ENCODE measurements at regions not wholly inside any gene's neighbourhood (a gene's known extent, or its start where the extent isn't known, plus 50 kb on each side); places are given as distances from the start of the nearest gene placed in this dataset.
"Not testable (repeated sequence)": the region's sequence is repeated elsewhere in the genome, so short reads cannot be mapped to it uniquely, and the experiment has no call there.

- Mint-ChIP-seq H3K36me3 (ENCODE audit: insufficient read depth) (peaks cover 3% of the 10 kb centered on the region), H3K4me1 (ENCODE audit: low read depth) (peaks cover 62% of the 10 kb centered on the region)
These were observed 113.1 kb upstream of the XIRP2 start for GRCh38 chr2:166775176-166775575.

GRCh38 chr2:166773308-166773949 is 114.9 kb upstream of the XIRP2 start:
- TF ChIP-seq, protein P1, sequence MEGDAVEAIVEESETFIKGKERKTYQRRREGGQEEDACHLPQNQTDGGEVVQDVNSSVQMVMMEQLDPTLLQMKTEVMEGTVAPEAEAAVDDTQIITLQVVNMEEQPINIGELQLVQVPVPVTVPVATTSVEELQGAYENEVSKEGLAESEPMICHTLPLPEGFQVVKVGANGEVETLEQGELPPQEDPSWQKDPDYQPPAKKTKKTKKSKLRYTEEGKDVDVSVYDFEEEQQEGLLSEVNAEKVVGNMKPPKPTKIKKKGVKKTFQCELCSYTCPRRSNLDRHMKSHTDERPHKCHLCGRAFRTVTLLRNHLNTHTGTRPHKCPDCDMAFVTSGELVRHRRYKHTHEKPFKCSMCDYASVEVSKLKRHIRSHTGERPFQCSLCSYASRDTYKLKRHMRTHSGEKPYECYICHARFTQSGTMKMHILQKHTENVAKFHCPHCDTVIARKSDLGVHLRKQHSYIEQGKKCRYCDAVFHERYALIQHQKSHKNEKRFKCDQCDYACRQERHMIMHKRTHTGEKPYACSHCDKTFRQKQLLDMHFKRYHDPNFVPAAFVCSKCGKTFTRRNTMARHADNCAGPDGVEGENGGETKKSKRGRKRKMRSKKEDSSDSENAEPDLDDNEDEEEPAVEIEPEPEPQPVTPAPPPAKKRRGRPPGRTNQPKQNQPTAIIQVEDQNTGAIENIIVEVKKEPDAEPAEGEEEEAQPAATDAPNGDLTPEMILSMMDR (IDR thresholded peaks at IDR 0.05; ENCODE audit: unreplicated experiment): no peak
- H3K36me3 Mint-ChIP-seq (ENCODE audit: insufficient read depth): peaks cover 10% of the 10 kb centered on the region
- no peak for DNase-seq (ENCODE audit: low spot score, unreplicated experiment)
- H3K4me3 Mint-ChIP-seq (ENCODE audit: low read depth): peak overlapping the region; percentile 44
- H3K27ac Mint-ChIP-seq: peak overlapping the region; percentile 89
- peaks cover 57% of the 10 kb centered on the region for H3K4me1 Mint-ChIP-seq (ENCODE audit: low read depth)
- H3K9me3 Mint-ChIP-seq (ENCODE audit: low read depth): peaks cover 20% of the 10 kb centered on the region
- H3K27me3 Mint-ChIP-seq: no peaks in the 10 kb centered on the region

More at GRCh38 chr2:166775176-166775575, 113.1 kb upstream of the XIRP2 start:
- H3K4me3 Mint-ChIP-seq (ENCODE audit: low read depth): no peak overlapping the region
- H3K9me3 Mint-ChIP-seq (ENCODE audit: low read depth): peaks cover 10% of the 10 kb centered on the region
- H3K27ac Mint-ChIP-seq: no peak overlapping the region
- no peak for DNase-seq (ENCODE audit: low spot score, unreplicated experiment)
- no peaks in the 10 kb centered on the region for H3K27me3 Mint-ChIP-seq
- TF ChIP-seq, protein P1 (IDR thresholded peaks at IDR 0.05; ENCODE audit: unreplicated experiment): no peak

GRCh38 chr2:166768393-166769123 is 119.7 kb upstream of the XIRP2 start:
- H3K9me3 Mint-ChIP-seq (ENCODE audit: low read depth): peaks cover 19% of the 10 kb centered on the region
- no peak overlapping the region for H3K4me3 Mint-ChIP-seq (ENCODE audit: low read depth)
- no peak for DNase-seq (ENCODE audit: low spot score, unreplicated experiment)
- peaks cover 31% of the 10 kb centered on the region for H3K4me1 Mint-ChIP-seq (ENCODE audit: low read depth)
- H3K36me3 Mint-ChIP-seq (ENCODE audit: insufficient read depth): peaks cover 7% of the 10 kb centered on the region
- H3K27me3 Mint-ChIP-seq: no peaks in the 10 kb centered on the region
- H3K27ac Mint-ChIP-seq: no peak overlapping the region
- TF ChIP-seq, protein P1 (IDR thresholded peaks at IDR 0.05; ENCODE audit: unreplicated experiment): no peak

DNA sequence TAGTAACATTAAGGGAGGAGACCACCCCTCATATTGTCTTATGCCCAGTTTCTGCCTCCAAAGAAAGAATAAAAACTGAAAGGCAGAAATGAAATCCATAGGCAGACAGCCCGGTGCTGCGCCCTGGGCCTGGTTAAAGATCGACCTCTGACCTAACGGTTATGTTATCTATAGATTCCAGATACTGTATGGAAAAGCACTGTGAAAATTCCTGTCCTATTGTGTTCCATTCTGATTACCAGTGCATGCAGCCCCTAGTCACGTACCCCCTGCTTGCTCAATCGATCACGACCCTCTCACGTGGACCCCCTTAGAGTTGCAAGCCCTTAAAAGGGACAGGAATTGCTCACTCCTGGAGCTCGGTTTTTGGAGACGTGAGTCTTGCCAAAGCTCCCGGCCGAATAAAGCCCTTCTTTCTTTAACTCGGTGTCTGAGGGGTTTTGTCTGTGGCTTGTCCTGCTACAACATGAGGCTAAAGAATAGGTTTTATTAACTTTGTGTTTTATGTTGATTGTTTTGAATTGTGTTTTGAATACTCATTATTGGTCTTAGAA is 121.4 kb upstream of the XIRP2 start:
- H3K36me3 Mint-ChIP-seq (ENCODE audit: insufficient read depth); H3K27ac Mint-ChIP-seq; DNase-seq (ENCODE audit: low spot score, unreplicated experiment); H3K27me3 Mint-ChIP-seq; H3K4me3 Mint-ChIP-seq (ENCODE audit: low read depth): not testable (repeated sequence)
- Mint-ChIP-seq H3K4me1 (ENCODE audit: low read depth) (peaks cover 15% of the 10 kb centered on the region), H3K9me3 (ENCODE audit: low read depth) (peaks cover 20% of the 10 kb centered on the region)

DNA sequence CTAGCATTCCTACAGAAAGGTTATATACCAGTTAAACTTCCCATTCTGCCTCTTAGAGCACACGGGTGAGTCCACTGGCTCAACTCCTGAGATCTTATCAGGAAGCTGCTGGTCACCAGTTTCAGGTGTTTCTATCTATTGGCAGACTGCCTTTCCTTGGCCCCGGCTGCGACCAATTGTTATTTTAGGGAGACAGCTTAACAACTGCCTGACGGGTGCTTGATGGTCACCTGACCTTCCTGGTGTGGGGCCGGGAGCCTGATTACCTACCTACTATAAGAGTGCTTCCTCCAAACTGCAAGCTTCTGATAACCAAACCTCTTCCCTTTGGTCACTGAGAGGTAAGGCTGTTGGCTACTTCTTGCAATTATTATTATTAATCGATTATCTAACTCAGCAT is 122.1 kb upstream of the XIRP2 start:
- TF ChIP-seq, protein P1 (IDR thresholded peaks at IDR 0.05; ENCODE audit: unreplicated experiment): no peak
- no peaks in the 10 kb centered on the region for H3K27me3 Mint-ChIP-seq
- peaks cover 24% of the 10 kb centered on the region for H3K9me3 Mint-ChIP-seq (ENCODE audit: low read depth)
- H3K36me3 Mint-ChIP-seq (ENCODE audit: insufficient read depth): peaks cover 7% of the 10 kb centered on the region
- H3K4me1 Mint-ChIP-seq (ENCODE audit: low read depth): peaks cover 10% of the 10 kb centered on the region
- no peak for DNase-seq (ENCODE audit: low spot score, unreplicated experiment)
- H3K27ac Mint-ChIP-seq: no peak overlapping the region
- H3K4me3 Mint-ChIP-seq (ENCODE audit: low read depth): no peak overlapping the region

Data from progenitor cell of endocrine pancreas (in vitro differentiated cells).